ENCODE measurements at regions not wholly inside any gene's neighbourhood (a gene's known extent, or its start where the extent isn't known, plus 50 kb on each side); places are given as distances from the start of the nearest gene placed in this dataset.

- no peaks in the 10 kb centered on the region for H3K4me1 Mint-ChIP-seq
- DNase-seq (ENCODE audit: low spot score in 2 of 2) (no peak), ATAC-seq (ENCODE audit: low read depth) (no peak)
- no peaks in the 10 kb centered on the region for H3K36me3 Mint-ChIP-seq
- no peak overlapping the region for H3K27ac Mint-ChIP-seq
- no peaks in the 10 kb centered on the region for H3K9me3 Mint-ChIP-seq
- peaks cover 12% of the 10 kb centered on the region for H3K27me3 Mint-ChIP-seq
- H3K4me3 Mint-ChIP-seq = no peak overlapping the region
These were observed 336.3 kb downstream of the MED10 start for GRCh38 chr5:6041977-6042550.

DNA sequence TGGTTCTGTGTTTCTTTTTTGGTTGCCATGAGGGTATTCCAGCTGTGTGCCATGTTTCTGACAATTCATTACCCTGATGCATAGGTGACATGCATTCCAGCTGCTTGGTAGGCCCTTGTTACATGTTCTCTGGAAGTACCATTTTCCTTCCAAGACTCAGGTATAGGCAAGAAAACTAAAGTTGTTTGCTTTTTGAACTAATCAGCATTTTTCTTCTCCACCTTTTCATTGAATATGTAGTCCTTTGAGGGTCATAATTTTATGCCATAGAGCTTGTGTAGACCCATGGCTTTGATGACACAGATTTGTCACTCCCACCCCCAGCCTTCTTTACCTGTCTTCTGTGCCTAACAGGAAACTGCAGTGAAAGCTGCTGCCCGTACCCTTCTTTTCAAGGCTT is 339.2 kb downstream of the MED10 start:
- H3K36me3 Mint-ChIP-seq = no peaks in the 10 kb centered on the region
- H3K4me3 Mint-ChIP-seq = no peak overlapping the region
- H3K9me3 Mint-ChIP-seq = no peaks in the 10 kb centered on the region
- H3K27ac Mint-ChIP-seq = no peak overlapping the region
- no peak for DNase-seq (ENCODE audit: low spot score in 2 of 2)
- H3K27me3 Mint-ChIP-seq = peaks cover 12% of the 10 kb centered on the region
- H3K4me1 Mint-ChIP-seq = no peaks in the 10 kb centered on the region
- no peak for ATAC-seq (ENCODE audit: low read depth)

DNA sequence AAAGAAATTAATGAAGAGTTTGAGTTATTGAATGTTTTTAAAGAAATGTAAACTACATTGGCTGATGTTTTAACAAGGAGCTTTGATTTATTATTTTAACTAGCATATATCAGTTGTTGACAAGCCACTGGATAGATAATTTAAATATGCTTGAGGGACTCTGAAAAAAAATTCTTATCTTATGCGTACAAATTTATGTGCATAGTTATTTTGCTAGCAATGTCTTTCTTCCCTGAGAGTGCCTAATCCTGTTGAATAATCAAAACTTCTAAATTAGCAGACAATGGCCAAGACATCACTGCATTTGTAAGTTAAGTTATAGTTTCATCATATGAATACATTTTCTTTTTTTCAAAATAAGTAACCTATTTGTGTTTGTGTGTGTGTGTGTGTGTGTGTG is 342.3 kb downstream of the MED10 start:
- DNase-seq (ENCODE audit: low spot score in 2 of 2) (no peak), ATAC-seq (ENCODE audit: low read depth) (no peak)
- H3K9me3 Mint-ChIP-seq = no peaks in the 10 kb centered on the region
- peaks cover 8% of the 10 kb centered on the region for H3K27me3 Mint-ChIP-seq
- no peaks in the 10 kb centered on the region for H3K36me3 Mint-ChIP-seq
- no peaks in the 10 kb centered on the region for H3K4me1 Mint-ChIP-seq
- H3K4me3 Mint-ChIP-seq = no peak overlapping the region
- no peak overlapping the region for H3K27ac Mint-ChIP-seq

DNA sequence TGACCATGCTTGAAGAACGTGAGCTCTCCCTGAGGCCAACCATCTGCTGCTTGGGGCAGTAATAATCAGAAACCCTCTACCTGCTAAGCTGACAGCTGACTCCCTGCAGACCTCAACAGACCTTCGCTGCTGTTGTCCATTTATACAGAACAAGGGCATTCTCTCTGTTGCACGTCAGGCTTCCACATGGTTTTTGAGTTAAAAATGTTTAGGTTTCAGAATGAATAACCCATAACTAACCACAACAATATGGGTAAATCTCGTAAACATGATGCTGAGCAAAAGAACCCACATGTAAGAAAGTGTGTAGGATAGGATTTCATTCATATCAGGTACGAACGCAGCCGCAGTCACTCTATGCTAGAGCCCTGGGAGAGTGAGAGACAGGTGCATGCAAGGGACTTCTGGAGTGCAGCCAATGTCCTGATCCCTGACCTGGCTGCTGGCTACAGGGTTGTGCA is 348.5 kb downstream of the MED10 start:
- no peaks in the 10 kb centered on the region for H3K9me3 Mint-ChIP-seq
- no peak overlapping the region for H3K4me3 Mint-ChIP-seq
- DNase-seq (ENCODE audit: low spot score in 2 of 2) (no peak), ATAC-seq (ENCODE audit: low read depth) (no peak)
- no peaks in the 10 kb centered on the region for H3K4me1 Mint-ChIP-seq
- H3K27me3 Mint-ChIP-seq = peaks cover 2% of the 10 kb centered on the region
- no peaks in the 10 kb centered on the region for H3K36me3 Mint-ChIP-seq
- no peak overlapping the region for H3K27ac Mint-ChIP-seq

DNA sequence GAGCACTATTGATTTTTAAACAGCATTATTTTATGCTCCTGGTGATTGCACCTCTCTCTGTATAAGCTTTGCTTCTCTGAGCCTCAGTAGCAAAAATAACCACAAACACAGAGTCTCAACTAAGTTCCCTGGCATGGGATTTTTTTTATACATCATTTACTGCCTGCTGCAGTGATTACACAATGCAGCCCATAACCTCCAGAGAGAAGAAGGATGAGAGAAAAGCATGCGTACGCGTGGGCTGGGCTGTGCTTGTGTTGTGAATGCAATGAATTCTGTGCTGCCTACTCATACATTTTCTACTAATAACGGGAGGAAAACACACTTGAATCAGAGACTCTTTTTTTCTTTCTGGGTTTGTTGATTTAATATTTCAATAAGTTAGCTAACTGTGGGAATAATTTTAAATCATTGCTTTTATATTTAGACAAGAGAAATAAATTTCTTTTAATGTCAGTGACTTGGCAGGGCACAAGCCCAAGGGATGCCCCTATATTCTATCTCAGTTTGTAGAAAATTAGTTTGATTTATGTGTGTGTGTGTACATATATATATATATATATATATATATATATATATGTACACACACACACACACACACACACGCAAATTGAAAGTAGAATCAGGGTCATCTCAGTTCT is 351.5 kb downstream of the MED10 start:
- Mint-ChIP-seq H3K4me3 (no peak overlapping the region), H3K9me3 (no peaks in the 10 kb centered on the region), H3K27me3 (peaks cover 7% of the 10 kb centered on the region), H3K27ac (no peak overlapping the region), H3K4me1 (no peaks in the 10 kb centered on the region), H3K36me3 (no peaks in the 10 kb centered on the region)
- DNase-seq (ENCODE audit: low spot score in 2 of 2) (no peak), ATAC-seq (ENCODE audit: low read depth) (no peak)

- H3K9me3 Mint-ChIP-seq = no peaks in the 10 kb centered on the region
- no peak overlapping the region for H3K4me3 Mint-ChIP-seq
- peaks cover 3% of the 10 kb centered on the region for H3K4me1 Mint-ChIP-seq
These were observed 358.7 kb downstream of the MED10 start for GRCh38 chr5:6019612-6020011.

DNA sequence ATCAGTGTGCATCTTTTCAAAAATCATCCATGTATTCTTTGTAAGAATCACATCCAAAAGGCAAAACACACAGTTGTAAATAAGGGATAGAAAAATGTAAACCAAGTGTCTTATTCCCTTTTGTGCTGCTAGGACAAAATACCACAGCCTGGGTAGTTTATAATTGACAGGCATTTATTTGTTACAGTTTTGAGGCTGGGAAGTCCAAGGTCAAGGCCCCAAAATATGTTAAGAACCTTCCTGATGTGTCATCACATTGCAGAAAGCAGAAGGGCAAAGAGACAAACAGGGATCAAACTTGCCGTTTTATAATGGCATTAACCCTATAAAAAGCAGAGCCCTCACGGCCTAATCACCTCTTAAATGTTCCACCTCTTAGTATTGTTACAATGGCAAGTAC is 364.8 kb downstream of the MED10 start:
- Mint-ChIP-seq H3K36me3 (peaks cover 2% of the 10 kb centered on the region), H3K4me3 (no peak overlapping the region), H3K9me3 (peaks cover 3% of the 10 kb centered on the region), H3K27ac (no peak overlapping the region), H3K4me1 (no peaks in the 10 kb centered on the region), H3K27me3 (no peaks in the 10 kb centered on the region)
- no peak for ATAC-seq (ENCODE audit: low read depth)
- DNase-seq (ENCODE audit: low spot score in 2 of 2) = no peak

More at GRCh38 chr5:6019612-6020011, 358.7 kb downstream of the MED10 start:
- no peaks in the 10 kb centered on the region for H3K36me3 Mint-ChIP-seq
- ATAC-seq (ENCODE audit: low read depth) (no peak), DNase-seq (ENCODE audit: low spot score in 2 of 2) (no peak)
- peaks cover 6% of the 10 kb centered on the region for H3K27me3 Mint-ChIP-seq
- no peak overlapping the region for H3K27ac Mint-ChIP-seq

DNA sequence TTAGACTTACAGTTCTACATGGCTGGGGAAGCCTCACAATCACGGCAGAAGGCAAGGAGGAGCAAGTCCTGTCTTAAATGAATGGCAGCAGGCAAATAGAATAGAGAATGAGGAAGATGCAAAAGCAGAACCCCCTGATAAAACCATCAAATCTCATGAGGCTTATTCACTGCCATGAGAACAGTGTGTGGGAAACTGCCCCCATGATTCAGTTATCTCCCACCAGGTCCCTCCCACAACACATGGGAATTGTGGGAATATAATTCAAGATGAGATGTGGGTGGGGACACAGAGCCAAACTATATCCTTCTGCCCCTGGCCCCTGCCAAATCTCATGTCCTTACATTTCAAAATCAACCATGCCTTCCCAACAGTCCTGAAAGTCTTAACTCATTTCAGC is 367.1 kb downstream of the MED10 start:
- H3K4me1 Mint-ChIP-seq = no peaks in the 10 kb centered on the region
- DNase-seq (ENCODE audit: low spot score in 2 of 2) (no peak), ATAC-seq (ENCODE audit: low read depth) (no peak)
- peaks cover 3% of the 10 kb centered on the region for H3K9me3 Mint-ChIP-seq
- peaks cover 2% of the 10 kb centered on the region for H3K36me3 Mint-ChIP-seq
- peaks cover 6% of the 10 kb centered on the region for H3K27me3 Mint-ChIP-seq
- no peak overlapping the region for H3K27ac Mint-ChIP-seq
- H3K4me3 Mint-ChIP-seq = no peak overlapping the region

GRCh38 chr5:6006838-6007314 is 371.5 kb downstream of the MED10 start:
- Mint-ChIP-seq H3K36me3 (no peaks in the 10 kb centered on the region), H3K9me3 (no peaks in the 10 kb centered on the region), H3K4me3 (no peak overlapping the region), H3K27ac (no peak overlapping the region), H3K4me1 (no peaks in the 10 kb centered on the region), H3K27me3 (peaks cover 11% of the 10 kb centered on the region)
- no peak for DNase-seq (ENCODE audit: low spot score in 2 of 2)
- ATAC-seq (ENCODE audit: low read depth) = no peak

DNA sequence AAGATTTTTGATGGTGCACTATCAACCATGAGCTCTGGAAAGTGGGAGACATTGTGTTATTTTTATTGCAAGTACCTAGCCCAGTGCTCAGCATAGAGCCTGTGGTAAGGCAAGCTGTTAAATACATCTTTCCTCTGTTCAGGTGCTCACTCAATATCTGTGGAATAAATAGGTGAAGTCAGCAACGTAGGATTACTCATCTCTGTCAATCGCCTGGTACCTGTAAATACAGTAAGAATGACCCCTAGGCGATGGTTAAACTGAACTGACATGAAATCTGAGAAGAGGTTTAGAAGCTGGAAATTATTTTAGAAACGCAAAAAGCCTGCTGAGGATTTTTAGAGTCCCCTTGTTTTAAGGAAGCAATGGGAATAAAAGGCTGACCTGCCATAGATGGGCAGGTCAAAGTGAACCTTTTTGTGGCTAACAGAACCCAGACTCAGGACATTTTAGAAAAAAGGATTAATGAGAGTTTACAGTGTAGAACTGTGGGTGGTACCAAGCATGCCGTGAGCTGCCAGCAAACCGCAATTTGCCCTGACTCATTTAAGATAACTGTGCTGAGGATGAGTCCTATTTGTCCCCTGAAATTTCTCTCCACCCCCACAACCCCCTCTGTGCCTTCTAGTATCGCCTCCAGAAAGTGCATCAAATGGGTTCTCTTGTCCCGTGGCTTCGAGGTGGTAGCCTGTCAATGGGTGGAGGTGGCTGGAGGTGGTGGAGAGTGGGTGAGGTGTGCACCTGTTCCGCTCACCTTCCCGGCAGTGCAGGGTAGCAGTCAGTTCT is 375.1 kb downstream of the MED10 start:
- H3K9me3 Mint-ChIP-seq = no peaks in the 10 kb centered on the region
- DNase-seq (ENCODE audit: low spot score in 2 of 2) = no peak
- no peak overlapping the region for H3K27ac Mint-ChIP-seq
- no peaks in the 10 kb centered on the region for H3K4me1 Mint-ChIP-seq
- peaks cover 19% of the 10 kb centered on the region for H3K27me3 Mint-ChIP-seq
- no peaks in the 10 kb centered on the region for H3K36me3 Mint-ChIP-seq
- no peak for ATAC-seq (ENCODE audit: low read depth)
- no peak overlapping the region for H3K4me3 Mint-ChIP-seq

GRCh38 chr5:6000867-6001266 is 377.5 kb downstream of the MED10 start:
- peaks cover 15% of the 10 kb centered on the region for H3K27me3 Mint-ChIP-seq

GRCh38 chr5:5995819-5996218 is 382.5 kb downstream of the MED10 start:
- Mint-ChIP-seq H3K4me3 (no peak overlapping the region), H3K27ac (no peak overlapping the region), H3K9me3 (peaks cover 22% of the 10 kb centered on the region), H3K4me1 (no peaks in the 10 kb centered on the region), H3K27me3 (peaks cover 6% of the 10 kb centered on the region), H3K36me3 (peaks cover 9% of the 10 kb centered on the region)
- no peak for ATAC-seq (ENCODE audit: low read depth)
- no peak for DNase-seq (ENCODE audit: low spot score in 2 of 2)

More at GRCh38 chr5:6000867-6001266, 377.5 kb downstream of the MED10 start:
- no peaks in the 10 kb centered on the region for H3K4me1 Mint-ChIP-seq
- ATAC-seq (ENCODE audit: low read depth) (no peak), DNase-seq (ENCODE audit: low spot score in 2 of 2) (no peak)
- H3K36me3 Mint-ChIP-seq = peaks cover 3% of the 10 kb centered on the region
- H3K9me3 Mint-ChIP-seq = peaks cover 6% of the 10 kb centered on the region
- no peak overlapping the region for H3K4me3 Mint-ChIP-seq
- H3K27ac Mint-ChIP-seq = no peak overlapping the region

- Mint-ChIP-seq H3K27ac (no peak overlapping the region), H3K9me3 (peaks cover 5% of the 10 kb centered on the region), H3K4me1 (no peaks in the 10 kb centered on the region), H3K4me3 (no peak overlapping the region), H3K27me3 (peaks cover 7% of the 10 kb centered on the region), H3K36me3 (peaks cover 1% of the 10 kb centered on the region)
- ATAC-seq (ENCODE audit: low read depth) = no peak
- no peak for DNase-seq (ENCODE audit: low spot score in 2 of 2)
These were observed 391.7 kb downstream of the MED10 start for GRCh38 chr5:5986492-5987178.

DNA sequence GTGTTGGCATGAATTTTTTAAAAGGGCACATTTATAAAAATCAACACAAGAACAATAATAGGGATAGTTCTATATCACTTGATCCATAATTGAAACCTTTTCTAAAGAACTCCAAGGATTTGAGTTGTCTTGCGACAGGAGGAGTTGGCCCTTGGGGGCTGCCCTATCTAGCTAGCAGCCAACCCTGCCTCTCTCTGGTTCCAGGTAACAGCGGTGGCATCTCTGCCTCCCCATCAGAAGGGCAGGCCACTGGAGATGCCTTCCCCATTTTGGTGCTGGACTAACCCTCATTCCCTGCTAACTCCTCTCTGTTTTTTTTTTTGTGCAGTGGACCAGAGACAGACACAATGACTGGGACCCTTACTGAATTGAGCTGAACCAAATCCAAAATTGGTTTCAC is 393.0 kb downstream of the MED10 start:
- DNase-seq (ENCODE audit: low spot score in 2 of 2) (no peak), ATAC-seq (ENCODE audit: low read depth) (no peak)
- H3K27me3 Mint-ChIP-seq = peaks cover 11% of the 10 kb centered on the region
- H3K4me3 Mint-ChIP-seq = no peak overlapping the region
- peaks cover 2% of the 10 kb centered on the region for H3K9me3 Mint-ChIP-seq
- H3K4me1 Mint-ChIP-seq = no peaks in the 10 kb centered on the region
- no peak overlapping the region for H3K27ac Mint-ChIP-seq
- no peaks in the 10 kb centered on the region for H3K36me3 Mint-ChIP-seq
